HEK293T (cell line): ENCODE measurements at regions not wholly inside any gene's neighbourhood (a gene's known extent, or its start where the extent isn't known, plus 50 kb on each side); places are given as distances from the start of the nearest gene placed in this dataset.

Source experiments
- CTCF ChIA-PET: fragments of 350-600 bp; formaldehyde crosslinking; extraction: SDS; loops from one replicate; lab custom pipeline; 2021; ENCODE audit warnings: antibody characterized with exemption, inconsistent platforms; lab: Yijun Ruan, JAX
- POLR2A ChIA-PET: fragments of 350-600 bp; formaldehyde crosslinking; extraction: SDS; loops from one replicate; lab custom pipeline; 2020; ENCODE audit warnings: antibody characterized with exemption, inconsistent platforms; lab: Yijun Ruan, JAX
- DNase-seq: peaks from one replicate; pipeline ENCODE4 v3.0.0; 2012; ENCODE audit warnings: mixed read lengths; ENCODE audit errors: extremely low spot score
- ARNT ChIP-seq: fragments of 450-650 bp; IDR thresholded peaks from 2 replicates; pipeline ENCODE4 v1.6.1; 2017; ENCODE audit warnings: mild to moderate bottlenecking
- BHLHE40 ChIP-seq: fragments of 450-650 bp; IDR thresholded peaks from 2 replicates; pipeline ENCODE4 v1.6.1; 2016; ENCODE audit warnings: mild to moderate bottlenecking, moderate library complexity, borderline replicate concordance
- CTBP1 ChIP-seq: fragments of 450-650 bp; IDR thresholded peaks from 2 replicates; pipeline ENCODE4 v1.6.1; 2016; ENCODE audit warnings: borderline replicate concordance
- ELF4 ChIP-seq: fragments of 450-650 bp; IDR thresholded peaks from 2 replicates; pipeline ENCODE4 v1.6.1; 2017; ENCODE audit warnings: antibody characterized with exemption
- FOXA1 ChIP-seq: fragments of 450-650 bp; IDR thresholded peaks from 2 replicates; pipeline ENCODE4 v1.6.1; 2016; ENCODE audit warnings: mild to moderate bottlenecking
- FOXK2 ChIP-seq: fragments of 450-650 bp; IDR thresholded peaks from 2 replicates; pipeline ENCODE4 v1.6.1; 2016; ENCODE audit warnings: mild to moderate bottlenecking
- FOXM1 ChIP-seq: fragments of 450-650 bp; IDR thresholded peaks from 2 replicates; pipeline ENCODE4 v1.6.1; 2017; ENCODE audit warnings: mild to moderate bottlenecking, borderline replicate concordance
- HDGF ChIP-seq: fragments of 450-650 bp; IDR thresholded peaks from 2 replicates; pipeline ENCODE4 v1.6.1; 2017; ENCODE audit warnings: antibody characterized with exemption, borderline replicate concordance
- L3MBTL2 ChIP-seq: fragments of 450-650 bp; conservative IDR thresholded peaks from 2 replicates; pipeline ENCODE4 v1.6.1; 2016; ENCODE audit warnings: mild to moderate bottlenecking
- LEF1 ChIP-seq: fragments of 450-650 bp; IDR thresholded peaks from 2 replicates; pipeline ENCODE4 v1.6.1; 2017; ENCODE audit warnings: mild to moderate bottlenecking, borderline replicate concordance
- NFRKB ChIP-seq: fragments of 450-650 bp; IDR thresholded peaks from 2 replicates; pipeline ENCODE4 v1.6.1; 2016; ENCODE audit warnings: mild to moderate bottlenecking, moderate library complexity
- PKNOX1 ChIP-seq: fragments of 450-650 bp; IDR thresholded peaks from 2 replicates; pipeline ENCODE4 v1.6.1; 2016
- SP1 ChIP-seq: fragments of 450-650 bp; IDR thresholded peaks from 2 replicates; pipeline ENCODE4 v1.6.1; 2017
- SUZ12 ChIP-seq: fragments of 450-650 bp; IDR thresholded peaks from 2 replicates; pipeline ENCODE4 v1.6.1; 2016; ENCODE audit warnings: mild to moderate bottlenecking
- TARDBP ChIP-seq: fragments of 450-650 bp; IDR thresholded peaks from 2 replicates; pipeline ENCODE4 v1.6.1; 2016
- ZNF384 ChIP-seq: fragments of 450-650 bp; IDR thresholded peaks from 2 replicates; pipeline ENCODE4 v1.6.1; 2016

DNA sequence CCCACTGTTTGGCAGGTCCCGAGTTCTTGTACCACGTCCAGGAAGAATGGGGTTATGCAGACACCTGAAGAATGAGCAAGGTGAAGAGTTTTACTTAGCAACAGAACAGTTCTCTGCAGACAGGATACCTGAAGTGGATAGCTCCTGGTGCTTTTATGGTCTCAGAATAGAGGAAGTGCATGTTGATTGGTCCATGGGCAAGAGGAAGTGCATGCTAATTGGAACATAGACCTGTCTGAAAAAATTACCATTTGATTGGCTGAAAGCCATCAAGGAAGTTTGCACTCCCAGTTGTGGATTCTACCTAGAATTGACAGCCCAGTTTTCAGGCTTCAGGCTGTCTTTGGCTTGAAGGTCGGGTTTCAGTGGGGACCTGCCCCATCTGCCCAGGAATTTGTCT, 887.5 kb downstream of the FAT4 start:
- no peak for DNase-seq
- TF ChIP-seq TARDBP (no peak), SP1 (no peak), L3MBTL2 (no peak), NFRKB (no peak), ARNT (no peak), FOXK2 (no peak), FOXM1 (no peak), SUZ12 (no peak), ZNF384 (no peak), ELF4 (no peak), BHLHE40 (no peak), PKNOX1 (no peak), LEF1 (no peak)
- CTCF ChIA-PET = no interaction called here
- POLR2A ChIA-PET = no interaction called here

DNA sequence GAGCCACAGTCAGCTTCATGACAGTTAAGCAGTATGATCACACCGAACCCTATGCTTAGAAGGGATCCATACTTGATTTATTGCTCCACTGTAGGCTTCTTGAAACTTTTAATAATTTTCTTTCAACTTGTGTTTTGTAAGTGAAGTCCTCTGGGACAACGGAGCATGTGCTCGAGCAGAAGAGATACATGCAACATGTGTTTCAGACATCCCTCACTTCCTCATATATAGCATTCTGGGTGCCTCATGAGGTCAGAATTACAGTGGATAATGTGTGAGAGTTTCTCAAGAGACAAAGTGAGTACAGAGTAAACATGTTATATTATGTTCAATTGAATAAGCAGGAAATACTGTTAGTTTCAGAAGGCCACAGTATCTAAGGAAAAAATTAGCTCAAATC, 893.2 kb downstream of the FAT4 start:
- TF ChIP-seq FOXK2 (no peak), HDGF (no peak), CTBP1 (no peak), BHLHE40 (no peak), SUZ12 (no peak), PKNOX1 (no peak), ZNF384 (no peak), L3MBTL2 (no peak), ELF4 (no peak), NFRKB (no peak), FOXA1 (no peak)
- DNase-seq = no peak
- ChIA-PET POLR2A (no interaction called here), CTCF (no interaction called here)

GRCh38 chr4:126209147-126209546, 894.4 kb downstream of the FAT4 start:
- TF ChIP-seq NFRKB (no peak), ELF4 (no peak), ARNT (no peak), CTBP1 (no peak), FOXA1 (no peak), SP1 (no peak), HDGF (no peak), BHLHE40 (no peak), ZNF384 (no peak), PKNOX1 (no peak)
- DNase-seq = no peak
- CTCF ChIA-PET = no interaction called here
- POLR2A ChIA-PET = no interaction called here

- ChIA-PET CTCF (no interaction called here), POLR2A (no interaction called here)
- TF ChIP-seq BHLHE40 (no peak), NFRKB (no peak), FOXA1 (no peak), PKNOX1 (no peak), FOXM1 (no peak)
- no peak for DNase-seq
Observed at GRCh38 chr4:126213996-126214395, 899.2 kb downstream of the FAT4 start.

GRCh38 chr4:126215759-126216158, 901.0 kb downstream of the FAT4 start:
- ChIA-PET CTCF (no interaction called here), POLR2A (no interaction called here)
- no peak for TF ChIP-seq HDGF
- TF ChIP-seq NFRKB = no peak
- no peak for DNase-seq

DNA sequence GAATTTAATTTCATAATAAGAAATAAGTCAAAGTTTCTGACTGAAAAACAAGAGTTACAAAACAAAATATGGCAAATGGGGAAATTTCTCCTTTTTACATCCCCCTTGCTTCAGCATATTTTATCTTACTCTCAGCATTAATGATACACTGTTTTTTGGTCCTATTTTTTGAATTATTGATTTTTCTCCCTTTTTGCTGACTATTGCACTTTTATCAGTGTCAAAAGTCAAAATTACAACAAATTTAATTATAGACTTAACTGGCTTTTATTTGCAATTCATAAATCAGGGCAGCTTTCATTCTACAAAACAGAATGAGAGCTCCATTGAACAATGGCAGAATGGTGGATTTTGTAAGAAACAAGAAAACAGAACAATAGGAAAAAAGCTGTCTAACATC, 901.9 kb downstream of the FAT4 start:
- CTCF ChIA-PET = no interaction called here
- DNase-seq = no peak
- TF ChIP-seq CTBP1 (no peak), FOXK2 (no peak), HDGF (no peak), BHLHE40 (no peak), SP1 (no peak), LEF1 (no peak), L3MBTL2 (no peak), TARDBP (no peak), SUZ12 (no peak), FOXA1 (no peak), ARNT (no peak), FOXM1 (no peak), ZNF384 (no peak), NFRKB (no peak), PKNOX1 (no peak), ELF4 (no peak)
- POLR2A ChIA-PET = no interaction called here

GRCh38 chr4:126221282-126221681, 906.5 kb downstream of the FAT4 start:
- POLR2A ChIA-PET = no interaction called here
- no peak for TF ChIP-seq LEF1
- no peak for TF ChIP-seq ELF4
- TF ChIP-seq FOXA1 = no peak
- TF ChIP-seq FOXK2 = no peak
- no peak for TF ChIP-seq L3MBTL2
- TF ChIP-seq HDGF = no peak
- no peak for TF ChIP-seq BHLHE40
- no peak for TF ChIP-seq TARDBP
- no peak for TF ChIP-seq ZNF384
- TF ChIP-seq ARNT = no peak
- no peak for TF ChIP-seq PKNOX1
- TF ChIP-seq SUZ12 = no peak
- TF ChIP-seq FOXM1 = no peak
- TF ChIP-seq CTBP1 = no peak
- no peak for DNase-seq
- CTCF ChIA-PET = no interaction called here
